HUES48 (cell line): ENCODE measurements at regions not wholly inside any gene's neighbourhood (a gene's known extent, or its start where the extent isn't known, plus 50 kb on each side); places are given as distances from the start of the nearest gene placed in this dataset.
A peak's percentile ranks its signal among the peaks of the same experiment; 100 is the strongest.

Experiments used
- H3K27ac ChIP-seq: one replicate; pipeline ENCODE4 v1.7.0; 2013; ENCODE audit warnings: low read depth, low read length, inconsistent platforms
- H3K27me3 ChIP-seq: 2 replicates; pipeline ENCODE4 v1.6.1; 2013; ENCODE audit warnings: mild to moderate bottlenecking, low read length; ENCODE audit not compliant: control insufficient read depth, insufficient read depth
- H3K36me3 ChIP-seq: 2 replicates; pipeline ENCODE4 v1.6.1; 2013; ENCODE audit warnings: low read length; ENCODE audit not compliant: control insufficient read depth, insufficient read depth
- H3K4me1 ChIP-seq: 2 replicates; pipeline ENCODE4 v1.6.1; 2013; ENCODE audit warnings: mild to moderate bottlenecking, low read length; ENCODE audit not compliant: control insufficient read depth, insufficient read depth
- H3K4me3 ChIP-seq: 2 replicates; pipeline ENCODE4 v1.5.1; 2013; ENCODE audit warnings: mild to moderate bottlenecking, low read depth, low read length
- H3K9ac ChIP-seq: 2 replicates; pipeline ENCODE4 v1.6.1; 2013; ENCODE audit warnings: mild to moderate bottlenecking, low read depth, low read length, moderate library complexity
- H3K9me3 ChIP-seq: 2 replicates; pipeline ENCODE4 v1.6.1; 2013; ENCODE audit warnings: low read length; ENCODE audit not compliant: control insufficient read depth, insufficient read depth

DNA sequence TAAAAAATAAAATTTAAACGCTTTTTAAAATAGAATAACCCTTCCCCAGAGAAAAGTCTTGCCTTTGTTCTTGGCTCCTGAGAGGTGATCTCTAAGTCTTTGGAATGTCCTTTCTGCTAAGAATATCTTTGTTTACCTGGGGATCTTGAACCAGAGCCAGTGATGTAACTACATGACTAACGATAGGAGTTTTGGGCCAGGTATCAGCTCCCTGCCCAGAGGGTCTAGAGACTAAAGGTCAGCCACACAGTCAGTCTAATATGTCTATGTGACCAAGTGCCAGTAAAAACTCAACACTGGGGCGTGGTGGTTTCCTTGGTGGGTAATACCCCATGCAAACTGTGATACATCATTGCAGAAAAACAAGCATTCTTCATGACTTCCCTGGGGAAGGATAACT, 1351.9 kb upstream of the C9orf72 start:
- no peaks in the 10 kb centered on the region for H3K27me3 ChIP-seq
- H3K9me3 ChIP-seq, result no peaks in the 10 kb centered on the region
- peaks cover 33% of the 10 kb centered on the region for H3K4me1 ChIP-seq
- no peak overlapping the region for H3K27ac ChIP-seq
- no peaks in the 10 kb centered on the region for H3K36me3 ChIP-seq
- no peak overlapping the region for H3K9ac ChIP-seq
- no peak overlapping the region for H3K4me3 ChIP-seq

- Histone ChIP-seq H3K9ac (no peak overlapping the region), H3K4me1 (peaks cover 37% of the 10 kb centered on the region), H3K9me3 (no peaks in the 10 kb centered on the region), H3K36me3 (no peaks in the 10 kb centered on the region), H3K27me3 (no peaks in the 10 kb centered on the region), H3K27ac (no peak overlapping the region), H3K4me3 (no peak overlapping the region)
Measured at GRCh38 chr9:28926306-28926705, 1353.0 kb upstream of the C9orf72 start.

DNA sequence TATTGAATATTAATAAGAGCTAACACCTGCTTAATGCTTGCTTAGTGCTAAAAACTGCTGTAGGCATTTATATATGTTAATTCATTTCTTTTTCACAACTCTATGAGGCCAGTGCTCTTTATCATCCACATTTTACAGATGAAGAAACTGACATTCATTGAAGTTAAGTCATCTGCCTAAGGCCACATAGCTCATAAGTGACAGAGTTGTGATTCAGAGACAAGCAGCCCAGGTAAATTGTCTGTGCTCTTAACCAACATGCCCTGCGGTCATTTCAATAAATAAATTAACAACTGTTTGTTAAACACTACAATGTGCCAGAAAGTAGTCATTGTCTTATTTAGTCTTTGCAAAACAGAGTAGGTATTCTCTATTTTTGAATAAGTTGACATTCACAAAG, 1354.4 kb upstream of the C9orf72 start:
- Histone ChIP-seq H3K27ac (no peak overlapping the region), H3K4me3 (no peak overlapping the region), H3K9ac (no peak overlapping the region), H3K9me3 (no peaks in the 10 kb centered on the region), H3K36me3 (no peaks in the 10 kb centered on the region), H3K4me1 (peaks cover 30% of the 10 kb centered on the region), H3K27me3 (no peaks in the 10 kb centered on the region)

DNA sequence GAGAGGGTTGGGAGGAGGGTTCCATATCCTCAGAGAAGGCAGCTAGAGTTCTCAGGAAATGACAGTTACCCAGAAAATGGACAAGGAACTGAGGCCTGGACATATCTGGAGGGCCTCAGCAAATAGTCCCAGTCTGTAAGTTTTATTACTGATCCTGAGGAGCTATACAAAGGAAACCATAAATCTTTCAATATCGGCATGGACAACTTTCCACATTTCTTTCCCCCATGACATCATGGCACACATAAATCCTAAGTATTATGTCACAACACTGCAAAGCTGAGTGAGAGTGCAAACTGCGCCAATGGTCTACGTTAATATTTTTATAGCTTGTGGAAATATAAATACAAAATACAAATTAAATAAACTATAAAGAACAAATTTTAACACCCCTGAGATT, 1356.2 kb upstream of the C9orf72 start:
- H3K27me3 ChIP-seq, result no peaks in the 10 kb centered on the region
- H3K36me3 ChIP-seq, result no peaks in the 10 kb centered on the region
- peaks cover 26% of the 10 kb centered on the region for H3K4me1 ChIP-seq
- no peaks in the 10 kb centered on the region for H3K9me3 ChIP-seq
- no peak overlapping the region for H3K4me3 ChIP-seq
- no peak overlapping the region for H3K9ac ChIP-seq
- no peak overlapping the region for H3K27ac ChIP-seq

DNA sequence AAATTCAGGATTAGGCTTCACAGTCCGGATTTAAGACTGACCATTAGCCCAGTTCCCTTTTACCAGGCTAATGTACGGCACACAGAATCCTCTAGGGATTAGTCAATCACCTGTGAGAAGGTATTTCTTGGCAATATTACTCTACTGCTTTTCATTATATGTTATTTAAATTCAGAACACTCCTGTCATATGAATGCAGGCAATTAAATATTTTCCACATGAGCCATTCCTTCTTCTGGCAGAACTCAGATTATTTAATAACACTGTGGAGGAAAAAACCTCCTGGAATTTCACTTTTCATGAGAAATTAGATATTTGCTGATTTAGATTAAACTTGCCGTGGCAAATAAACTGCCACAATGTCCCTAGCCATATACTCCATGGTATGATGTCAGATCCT, 1357.5 kb upstream of the C9orf72 start:
- Histone ChIP-seq H3K9me3 (no peaks in the 10 kb centered on the region), H3K9ac (no peak overlapping the region), H3K27ac (no peak overlapping the region), H3K36me3 (no peaks in the 10 kb centered on the region), H3K4me1 (peaks cover 33% of the 10 kb centered on the region), H3K4me3 (no peak overlapping the region), H3K27me3 (no peaks in the 10 kb centered on the region)

DNA sequence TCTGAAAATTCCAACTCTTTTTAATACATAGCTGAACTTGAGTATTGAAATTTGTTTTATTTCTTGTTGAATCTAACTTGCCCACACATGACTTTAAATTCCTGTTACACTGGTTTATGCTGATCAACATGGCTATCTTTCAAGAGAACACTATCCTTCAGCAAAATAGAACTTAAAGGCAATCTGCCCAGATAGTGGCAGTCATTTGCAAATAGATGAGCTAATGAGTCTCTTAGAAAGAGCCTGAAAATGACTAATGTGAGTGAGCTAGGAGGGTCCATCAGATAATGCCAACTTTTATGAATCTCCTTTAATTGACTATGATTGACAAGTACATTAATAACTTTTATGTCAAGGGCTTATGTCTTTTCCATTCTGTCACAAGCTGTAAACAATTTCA, 1360.8 kb upstream of the C9orf72 start:
- no peak overlapping the region for H3K27ac ChIP-seq

GRCh38 chr9:28938981-28939380, 1365.7 kb upstream of the C9orf72 start:
- Histone ChIP-seq H3K9ac (no peak overlapping the region), H3K4me1 (peaks cover 54% of the 10 kb centered on the region), H3K9me3 (no peaks in the 10 kb centered on the region), H3K27ac (no peak overlapping the region), H3K27me3 (no peaks in the 10 kb centered on the region), H3K4me3 (no peak overlapping the region), H3K36me3 (no peaks in the 10 kb centered on the region)

More for the DNA sequence above, 1360.8 kb upstream of the C9orf72 start:
- H3K9ac ChIP-seq, result no peak overlapping the region
- H3K4me3 ChIP-seq, result no peak overlapping the region
- no peaks in the 10 kb centered on the region for H3K27me3 ChIP-seq
- H3K9me3 ChIP-seq, result no peaks in the 10 kb centered on the region
- no peaks in the 10 kb centered on the region for H3K36me3 ChIP-seq
- peaks cover 27% of the 10 kb centered on the region for H3K4me1 ChIP-seq

DNA sequence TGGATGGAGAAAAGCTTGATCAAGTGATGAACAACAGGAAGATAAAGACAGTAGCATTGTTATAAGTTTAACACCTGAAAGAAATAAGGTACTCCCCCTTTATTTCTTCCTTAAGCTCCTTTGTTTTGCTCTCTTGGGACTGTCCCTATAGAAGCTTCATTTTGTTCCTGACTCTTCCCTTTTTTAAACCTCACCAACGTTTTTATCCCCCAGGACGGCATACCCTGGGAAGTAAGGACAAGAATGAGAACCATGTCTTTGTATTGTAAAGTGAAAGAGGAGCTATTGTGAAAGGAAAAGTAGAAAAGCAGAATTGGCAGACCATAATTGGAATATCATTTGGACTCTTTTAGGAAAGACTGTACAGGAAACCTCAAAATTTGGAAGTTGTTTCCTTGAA, 1368.6 kb upstream of the C9orf72 start:
- H3K36me3 ChIP-seq, result no peaks in the 10 kb centered on the region
- no peaks in the 10 kb centered on the region for H3K9me3 ChIP-seq
- no peaks in the 10 kb centered on the region for H3K27me3 ChIP-seq
- H3K4me1 ChIP-seq, result peaks cover 43% of the 10 kb centered on the region
- no peak overlapping the region for H3K4me3 ChIP-seq
- H3K27ac ChIP-seq, result peak overlapping the region; percentile 5
- H3K9ac ChIP-seq, result no peak overlapping the region

GRCh38 chr9:28942941-28943340, 1369.7 kb upstream of the C9orf72 start:
- Histone ChIP-seq H3K27ac (no peak overlapping the region), H3K27me3 (no peaks in the 10 kb centered on the region), H3K36me3 (no peaks in the 10 kb centered on the region), H3K9ac (no peak overlapping the region), H3K9me3 (no peaks in the 10 kb centered on the region), H3K4me1 (peaks cover 43% of the 10 kb centered on the region), H3K4me3 (no peak overlapping the region)

GRCh38 chr9:28946648-28947047, 1373.4 kb upstream of the C9orf72 start:
- H3K4me3 ChIP-seq, result no peak overlapping the region
- 0 out of 2 replicates have a peak, but pooled peaks cover 5% of the 10 kb centered on the region for H3K9me3 ChIP-seq
- peaks cover 18% of the 10 kb centered on the region for H3K4me1 ChIP-seq
- H3K27me3 ChIP-seq, result no peaks in the 10 kb centered on the region
- H3K9ac ChIP-seq, result no peak overlapping the region
- H3K36me3 ChIP-seq, result no peaks in the 10 kb centered on the region
- H3K27ac ChIP-seq, result no peak overlapping the region

- H3K27me3 ChIP-seq, result no peaks in the 10 kb centered on the region
Measured at GRCh38 chr9:28951945-28952344, 1378.7 kb upstream of the C9orf72 start.

More at GRCh38 chr9:28951945-28952344, 1378.7 kb upstream of the C9orf72 start:
- H3K4me3 ChIP-seq, result no peak overlapping the region
- H3K36me3 ChIP-seq, result no peaks in the 10 kb centered on the region
- no peak overlapping the region for H3K9ac ChIP-seq
- H3K4me1 ChIP-seq, result peaks cover 11% of the 10 kb centered on the region
- 0 out of 2 replicates have a peak, but pooled peaks cover 5% of the 10 kb centered on the region for H3K9me3 ChIP-seq
- no peak overlapping the region for H3K27ac ChIP-seq
